Neural cell (in vitro differentiated cells): ENCODE measurements at regions not wholly inside any gene's neighbourhood (a gene's known extent, or its start where the extent isn't known, plus 50 kb on each side); places are given as distances from the start of the nearest gene placed in this dataset.
"Not testable (repeated sequence)": the region's sequence is repeated elsewhere in the genome, so short reads cannot be mapped to it uniquely, and the experiment has no call there.

Experiments used
- EP300 ChIP-seq: fragments of 450-650 bp; conservative IDR thresholded peaks from 2 replicates; pipeline ENCODE4 v1.6.1; 2014; ENCODE audit warnings: antibody characterized with exemption, mild to moderate bottlenecking, moderate library complexity; ENCODE audit not compliant: poor library complexity, severe bottlenecking
- RAD21 ChIP-seq: fragments of 450-650 bp; conservative IDR thresholded peaks from 2 replicates; pipeline ENCODE4 v1.6.1; 2014; ENCODE audit warnings: antibody characterized with exemption, mild to moderate bottlenecking, moderate library complexity
- SMC3 ChIP-seq: fragments of 450-650 bp; conservative IDR thresholded peaks from 2 replicates; pipeline ENCODE4 v1.6.1; 2014; ENCODE audit warnings: antibody characterized with exemption, mild to moderate bottlenecking, moderate library complexity; ENCODE audit not compliant: poor library complexity
- TF ChIP-seq, protein P1 (sequence below): fragments of 450-650 bp; IDR thresholded peaks from 2 replicates; pipeline ENCODE4 v1.5.1; 2014; ENCODE audit warnings: antibody characterized with exemption, mild to moderate bottlenecking, moderate library complexity; ENCODE audit not compliant: poor library complexity, severe bottlenecking

DNA sequence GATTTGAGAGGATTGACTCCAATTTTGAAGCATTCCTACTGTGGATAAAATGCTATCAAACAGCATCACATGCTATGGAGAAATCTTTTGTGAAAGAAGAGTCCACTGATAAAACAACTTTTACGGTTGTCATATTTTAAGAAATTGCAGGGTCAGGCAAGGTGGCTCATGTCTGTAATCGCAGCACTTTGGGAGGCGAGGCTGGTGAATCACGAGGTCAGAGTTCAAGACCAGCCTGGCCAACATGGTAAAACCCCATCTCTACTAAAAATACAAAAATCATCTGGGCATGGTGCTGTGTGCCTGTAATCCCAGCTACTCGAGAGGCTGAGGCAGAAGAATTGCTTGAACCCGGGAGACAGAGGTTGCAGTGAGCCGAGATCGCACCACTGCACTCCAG lies 338.8 kb upstream of the SOX9 start:
- not testable (repeated sequence) for TF ChIP-seq EP300, RAD21, SMC3
- TF ChIP-seq, protein P1, sequence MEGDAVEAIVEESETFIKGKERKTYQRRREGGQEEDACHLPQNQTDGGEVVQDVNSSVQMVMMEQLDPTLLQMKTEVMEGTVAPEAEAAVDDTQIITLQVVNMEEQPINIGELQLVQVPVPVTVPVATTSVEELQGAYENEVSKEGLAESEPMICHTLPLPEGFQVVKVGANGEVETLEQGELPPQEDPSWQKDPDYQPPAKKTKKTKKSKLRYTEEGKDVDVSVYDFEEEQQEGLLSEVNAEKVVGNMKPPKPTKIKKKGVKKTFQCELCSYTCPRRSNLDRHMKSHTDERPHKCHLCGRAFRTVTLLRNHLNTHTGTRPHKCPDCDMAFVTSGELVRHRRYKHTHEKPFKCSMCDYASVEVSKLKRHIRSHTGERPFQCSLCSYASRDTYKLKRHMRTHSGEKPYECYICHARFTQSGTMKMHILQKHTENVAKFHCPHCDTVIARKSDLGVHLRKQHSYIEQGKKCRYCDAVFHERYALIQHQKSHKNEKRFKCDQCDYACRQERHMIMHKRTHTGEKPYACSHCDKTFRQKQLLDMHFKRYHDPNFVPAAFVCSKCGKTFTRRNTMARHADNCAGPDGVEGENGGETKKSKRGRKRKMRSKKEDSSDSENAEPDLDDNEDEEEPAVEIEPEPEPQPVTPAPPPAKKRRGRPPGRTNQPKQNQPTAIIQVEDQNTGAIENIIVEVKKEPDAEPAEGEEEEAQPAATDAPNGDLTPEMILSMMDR = not testable (repeated sequence)
